GM23338 (cell line): ENCODE measurements at regions not wholly inside any gene's neighbourhood (a gene's known extent, or its start where the extent isn't known, plus 50 kb on each side); places are given as distances from the start of the nearest gene placed in this dataset.
"Not testable (repeated sequence)": the region's sequence is repeated elsewhere in the genome, so short reads cannot be mapped to it uniquely, and the experiment has no call there.

Experiments used
- ATAC-seq: fragments of 200-7000 bp; cut with Tn5 transposase; 3 replicates; pipeline ENCODE4 v1.9.1; 2020
- DNase-seq: peaks from one replicate; pipeline ENCODE4 v3.0.0-alpha.2; 2015; ENCODE audit warnings: low spot score
- H2AFZ ChIP-seq: fragments of 200-600 bp; sonication (generic); 2 replicates; pipeline ENCODE4 v1.8.0; 2016; ENCODE audit warnings: antibody characterized with exemption, mild to moderate bottlenecking, moderate library complexity
- H3F3A ChIP-seq: fragments of 200-600 bp; sonication (generic); replicated peaks from 2 replicates; pipeline ENCODE4 v1.8.0; 2017; ENCODE audit warnings: antibody characterized with exemption, mixed run types, low read depth
- H3K27ac ChIP-seq: fragments of 200-600 bp; sonication (generic); 2 replicates; pipeline ENCODE4 v1.6.1; 2016; ENCODE audit warnings: low read depth
- H3K27me3 ChIP-seq: fragments of 200-600 bp; sonication (generic); 2 replicates; pipeline ENCODE4 v1.8.0; 2016; ENCODE audit warnings: mild to moderate bottlenecking, mixed run types, moderate library complexity; ENCODE audit not compliant: insufficient read depth
- H3K36me3 ChIP-seq: fragments of 200-600 bp; sonication (generic); 2 replicates; pipeline ENCODE4 v1.8.0; 2016; ENCODE audit warnings: mild to moderate bottlenecking; ENCODE audit not compliant: insufficient read depth
- H3K4me1 ChIP-seq: fragments of 200-600 bp; sonication (generic); 2 replicates; pipeline ENCODE4 v1.8.0; 2016; ENCODE audit warnings: mild to moderate bottlenecking, moderate library complexity; ENCODE audit not compliant: insufficient read depth
- H3K4me2 ChIP-seq: fragments of 200-600 bp; sonication (generic); 2 replicates; pipeline ENCODE4 v1.7.1; 2017; ENCODE audit warnings: mixed run types
- H3K4me3 ChIP-seq: fragments of 200-600 bp; sonication (generic); 2 replicates; pipeline ENCODE4 v1.6.1; 2016; ENCODE audit warnings: mixed run types
- H3K79me2 ChIP-seq: fragments of 200-600 bp; sonication (generic); replicated peaks from 2 replicates; pipeline ENCODE4 v1.8.0; 2017; ENCODE audit warnings: mild to moderate bottlenecking; ENCODE audit not compliant: insufficient read depth
- H3K9me2 ChIP-seq: fragments of 200-600 bp; sonication (generic); 2 replicates; pipeline ENCODE4 v1.8.0; 2017; ENCODE audit not compliant: insufficient read depth
- H4K20me1 ChIP-seq: fragments of 200-600 bp; sonication (generic); replicated peaks from 2 replicates; pipeline ENCODE4 v1.8.0; 2017; ENCODE audit warnings: mild to moderate bottlenecking; ENCODE audit not compliant: insufficient read depth
- H3K27ac Mint-ChIP-seq: 2 replicates; pipeline ENCODE4 v1.8.0; 2020; ENCODE audit warnings: inconsistent platforms, mild to moderate bottlenecking, moderate library complexity, mixed read lengths
- H3K27me3 Mint-ChIP-seq: 3 replicates; pipeline ENCODE4 v1.8.0; 2022; ENCODE audit warnings: low read depth, mild to moderate bottlenecking, moderate library complexity, mixed read lengths, inconsistent platforms; ENCODE audit not compliant: insufficient read depth, poor library complexity
- H3K36me3 Mint-ChIP-seq: 3 replicates; pipeline ENCODE4 v1.8.0; 2021; ENCODE audit warnings: low read depth, mild to moderate bottlenecking, inconsistent platforms, moderate library complexity, mixed read lengths
- H3K4me1 Mint-ChIP-seq: 3 replicates; pipeline ENCODE4 v1.8.0; 2020; ENCODE audit warnings: mild to moderate bottlenecking, inconsistent platforms, mixed read lengths
- H3K4me3 Mint-ChIP-seq: 3 replicates; pipeline ENCODE4 v1.8.0; 2021; ENCODE audit warnings: moderate library complexity, mild to moderate bottlenecking, inconsistent platforms, mixed read lengths
- H3K9me3 Mint-ChIP-seq: 3 replicates; pipeline ENCODE4 v1.8.0; 2020; ENCODE audit warnings: moderate library complexity, mild to moderate bottlenecking, inconsistent platforms, mixed read lengths
- CREB1 ChIP-seq: fragments of 250-450 bp; sonication (Bioruptor Pico); IDR thresholded peaks from 2 replicates; pipeline ENCODE4 v1.5.0; 2020; ENCODE audit warnings: low read depth, mild to moderate bottlenecking, moderate library complexity
- CTCF ChIP-seq, 2 experiments: fragments of 200-600 bp in 1 of 2; sonication (generic) in 1 of 2; conservative IDR thresholded peaks; 2 replicates each; pipeline versions ENCODE4 v1.5.1 to v1.6.1; 2016 to 2017; ENCODE audit warnings: antibody characterized with exemption in 2 of 2, low read depth in 2 of 2, mild to moderate bottlenecking in 2 of 2, moderate library complexity in 1 of 2
- ETS1 ChIP-seq: IDR thresholded peaks from 2 replicates; pipeline ENCODE4 v1.6.1; 2016; ENCODE audit warnings: antibody characterized with exemption
- EZH2phosphoT487 ChIP-seq: fragments of 200-600 bp; sonication (generic); IDR thresholded peaks from one replicate; pipeline ENCODE4 v1.8.1; 2018; ENCODE audit warnings: antibody characterized with exemption; ENCODE audit not compliant: unreplicated experiment
- JUNB ChIP-seq: IDR thresholded peaks from one replicate; pipeline ENCODE4 v1.6.1; 2016; ENCODE audit warnings: antibody characterized with exemption; ENCODE audit not compliant: unreplicated experiment
- REST ChIP-seq: IDR thresholded peaks from one replicate; pipeline ENCODE4 v1.6.1; 2018; ENCODE audit warnings: antibody characterized with exemption; ENCODE audit not compliant: unreplicated experiment
- STAT1 ChIP-seq: IDR thresholded peaks from one replicate; pipeline ENCODE4 v1.6.1; 2016; ENCODE audit warnings: antibody characterized with exemption; ENCODE audit not compliant: unreplicated experiment
- ZNF114 ChIP-seq: fragments of 250-450 bp; sonication (Bioruptor Pico); IDR thresholded peaks from 2 replicates; pipeline ENCODE4 v1.5.0; 2020; ENCODE audit warnings: mild to moderate bottlenecking, moderate library complexity
- ZNF331 ChIP-seq: fragments of 250-450 bp; sonication (Bioruptor Pico); IDR thresholded peaks from 2 replicates; pipeline ENCODE4 v1.5.0; 2020; ENCODE audit warnings: low read depth, mild to moderate bottlenecking, moderate library complexity
- ZNF462 ChIP-seq: fragments of 250-450 bp; sonication (Bioruptor Pico); IDR thresholded peaks from 2 replicates; pipeline ENCODE4 v1.5.0; 2020; ENCODE audit warnings: mild to moderate bottlenecking, moderate library complexity

- not testable (repeated sequence) for H3F3A ChIP-seq, H3K4me3 ChIP-seq, H3K27me3 Mint-ChIP-seq, H3K4me1 ChIP-seq, H3K79me2 ChIP-seq, H3K36me3 ChIP-seq, H2AFZ ChIP-seq, H3K27ac Mint-ChIP-seq, H3K4me2 ChIP-seq, H3K9me2 ChIP-seq, DNase-seq, H3K27ac ChIP-seq, H4K20me1 ChIP-seq, H3K4me1 Mint-ChIP-seq, ATAC-seq, H3K4me3 Mint-ChIP-seq, H3K27me3 ChIP-seq
- Mint-ChIP-seq H3K9me3 (peaks cover 46% of the 10 kb centered on the region), H3K36me3 (peaks cover 11% of the 10 kb centered on the region; the same call in 2 of the 3 replicates)
Observed at GRCh38 chrX:64695372-64695771, 280.9 kb downstream of the ZC4H2 start.

GRCh38 chrX:64662876-64663275 lies 267.6 kb upstream of the MTMR8 start:
- no peak overlapping the region for H3K4me3 Mint-ChIP-seq
- no peak overlapping the region for H3K27ac Mint-ChIP-seq
- H3K4me3 ChIP-seq: no peak overlapping the region
- ATAC-seq (no peak), DNase-seq (peak; percentile 3)
- no peak overlapping the region for H3K27ac ChIP-seq
- peaks cover 26% of the 10 kb centered on the region for H3K36me3 Mint-ChIP-seq
- no peaks in the 10 kb centered on the region for H3F3A ChIP-seq
- no peaks in the 10 kb centered on the region for H4K20me1 ChIP-seq
- no peak overlapping the region for H3K4me2 ChIP-seq
- H3K4me1 Mint-ChIP-seq: peaks cover under 1% of the 10 kb centered on the region; the same call in 2 of the 3 replicates
- H3K9me3 Mint-ChIP-seq: peaks cover 28% of the 10 kb centered on the region
- H3K9me2 ChIP-seq: no peaks in the 10 kb centered on the region
- no peaks in the 10 kb centered on the region for H3K79me2 ChIP-seq
- peaks cover 1% of the 10 kb centered on the region; the same call in 1 of the 2 replicates for H3K4me1 ChIP-seq
- no peak overlapping the region for H2AFZ ChIP-seq
- H3K27me3 Mint-ChIP-seq: no peaks in the 10 kb centered on the region
- H3K36me3 ChIP-seq: no peaks in the 10 kb centered on the region
- no peaks in the 10 kb centered on the region for H3K27me3 ChIP-seq
- TF ChIP-seq CTCF (conservative IDR thresholded peaks at IDR 0.05; ENCODE audit: low read depth in 2 of 2) (no peak), EZH2phosphoT487 (no peak), JUNB (no peak), STAT1 (no peak), CREB1 (no peak), ZNF114 (CRISPR knock-in tag) (no peak), ETS1 (no peak), ZNF462 (CRISPR knock-in tag) (no peak), REST (no peak), ZNF331 (CRISPR knock-in tag) (no peak)
